ENCODE measurements at regions not wholly inside any gene's neighbourhood (a gene's known extent, or its start where the extent isn't known, plus 50 kb on each side); places are given as distances from the start of the nearest gene placed in this dataset.

DNA sequence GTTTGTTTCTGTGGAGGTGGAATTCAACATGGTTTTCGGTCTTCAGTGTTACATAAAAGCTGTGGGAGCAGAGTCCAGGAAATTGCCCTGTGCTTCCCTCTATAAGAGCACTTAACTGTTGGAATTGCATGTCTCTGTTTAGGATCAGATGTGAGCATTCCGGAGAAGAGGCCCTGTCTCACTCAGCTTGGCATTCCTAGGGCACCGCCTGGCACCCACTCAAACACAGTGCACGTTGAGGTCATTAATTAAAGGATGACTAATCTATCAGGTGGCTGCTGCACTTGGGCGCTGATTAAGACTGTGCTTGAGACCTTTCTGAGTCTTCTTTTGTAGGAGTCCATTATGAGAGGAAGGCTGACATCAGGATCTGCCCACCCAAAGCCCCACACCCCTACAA is 82.8 kb upstream of the VIPR2 start:
- CTCF ChIA-PET: no interaction called here
- POLR2A ChIA-PET: no interaction called here
- no peak for DNase-seq (ENCODE audit: extremely low spot score)
- TF ChIP-seq TARDBP (IDR thresholded peaks at IDR 0.05) (no peak), SUZ12 (IDR thresholded peaks at IDR 0.05) (no peak), NFRKB (IDR thresholded peaks at IDR 0.05) (no peak), BHLHE40 (IDR thresholded peaks at IDR 0.05; ENCODE audit: borderline replicate concordance) (no peak), ELF4 (IDR thresholded peaks at IDR 0.05) (no peak), FOXA1 (IDR thresholded peaks at IDR 0.05) (no peak), L3MBTL2 (conservative IDR thresholded peaks at IDR 0.05) (no peak), ZNF384 (IDR thresholded peaks at IDR 0.05) (no peak), FOXK2 (IDR thresholded peaks at IDR 0.05) (no peak), FOXM1 (IDR thresholded peaks at IDR 0.05; ENCODE audit: borderline replicate concordance) (no peak), ARNT (IDR thresholded peaks at IDR 0.05) (no peak)
- TF ChIP-seq, protein P1, sequence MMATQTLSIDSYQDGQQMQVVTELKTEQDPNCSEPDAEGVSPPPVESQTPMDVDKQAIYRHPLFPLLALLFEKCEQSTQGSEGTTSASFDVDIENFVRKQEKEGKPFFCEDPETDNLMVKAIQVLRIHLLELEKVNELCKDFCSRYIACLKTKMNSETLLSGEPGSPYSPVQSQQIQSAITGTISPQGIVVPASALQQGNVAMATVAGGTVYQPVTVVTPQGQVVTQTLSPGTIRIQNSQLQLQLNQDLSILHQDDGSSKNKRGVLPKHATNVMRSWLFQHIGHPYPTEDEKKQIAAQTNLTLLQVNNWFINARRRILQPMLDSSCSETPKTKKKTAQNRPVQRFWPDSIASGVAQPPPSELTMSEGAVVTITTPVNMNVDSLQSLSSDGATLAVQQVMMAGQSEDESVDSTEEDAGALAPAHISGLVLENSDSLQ (IDR thresholded peaks at IDR 0.05): no peak

DNA sequence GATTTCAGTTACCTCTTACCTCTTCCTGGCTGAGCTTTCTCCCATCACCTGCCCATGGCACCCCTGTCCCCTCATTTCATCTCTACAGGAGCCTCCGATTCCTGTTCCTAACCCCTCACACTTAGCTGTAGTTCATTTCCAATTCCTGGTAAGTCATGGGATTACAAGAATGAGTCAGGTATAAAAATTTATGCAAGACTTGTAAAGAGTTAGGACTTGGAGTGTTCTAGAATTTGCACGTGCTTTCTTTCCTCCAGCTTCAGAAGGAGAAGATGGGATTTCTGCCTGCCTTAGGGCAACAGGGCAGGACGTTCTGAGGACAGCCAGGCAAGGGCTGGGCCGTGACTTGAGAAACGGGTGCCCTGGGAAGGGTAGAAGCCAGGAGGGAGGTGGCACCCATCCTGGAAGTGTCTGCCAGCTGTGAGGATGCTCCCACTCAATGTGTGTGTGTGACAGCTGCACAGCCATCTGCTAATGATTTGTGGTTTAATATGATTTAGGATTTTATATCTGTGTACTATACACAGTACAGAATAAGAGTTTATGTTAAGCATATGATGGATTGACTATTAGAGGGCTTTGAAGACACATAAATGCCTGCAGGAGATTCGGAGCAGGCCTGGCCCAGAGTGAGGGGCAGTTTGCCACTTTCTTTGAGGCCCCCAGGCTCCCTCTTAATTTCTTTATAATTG is 81.5 kb upstream of the VIPR2 start:
- ChIA-PET CTCF (no interaction called here), POLR2A (no interaction called here)
- no peak for DNase-seq (ENCODE audit: extremely low spot score)
- TF ChIP-seq CTBP1 (IDR thresholded peaks at IDR 0.05; ENCODE audit: borderline replicate concordance): no peak
- no peak for TF ChIP-seq BHLHE40 (IDR thresholded peaks at IDR 0.05; ENCODE audit: borderline replicate concordance)
- TF ChIP-seq SP1 (IDR thresholded peaks at IDR 0.05): no peak
- TF ChIP-seq, protein P1 (IDR thresholded peaks at IDR 0.05): no peak
- no peak for TF ChIP-seq TARDBP (IDR thresholded peaks at IDR 0.05)
- no peak for TF ChIP-seq SUZ12 (IDR thresholded peaks at IDR 0.05)
- TF ChIP-seq LEF1 (IDR thresholded peaks at IDR 0.05; ENCODE audit: borderline replicate concordance): no peak
- TF ChIP-seq FOXM1 (IDR thresholded peaks at IDR 0.05; ENCODE audit: borderline replicate concordance): no peak
- TF ChIP-seq L3MBTL2 (conservative IDR thresholded peaks at IDR 0.05): no peak

DNA sequence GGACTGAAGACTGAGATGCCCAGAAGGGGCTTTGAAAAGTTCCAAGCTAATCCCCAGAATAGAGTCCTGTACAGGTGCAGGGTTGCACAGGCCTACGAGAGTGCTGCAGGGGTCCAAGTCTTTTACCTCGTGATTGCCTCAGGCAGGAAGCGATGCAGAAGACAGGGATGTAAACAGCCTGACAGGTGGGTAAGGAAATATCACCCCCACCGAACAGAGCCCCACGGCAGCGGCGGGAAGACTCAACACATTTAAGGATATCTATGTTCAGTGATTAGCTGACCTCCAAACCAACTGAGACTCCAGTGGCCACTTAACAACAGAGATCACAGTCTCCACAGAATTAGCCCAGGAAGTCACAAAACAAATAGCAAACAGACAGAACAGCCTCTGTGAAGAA is 73.9 kb upstream of the VIPR2 start:
- POLR2A ChIA-PET: no interaction called here
- DNase-seq (ENCODE audit: extremely low spot score): no peak
- TF ChIP-seq ARNT (IDR thresholded peaks at IDR 0.05) (no peak), FOXM1 (IDR thresholded peaks at IDR 0.05; ENCODE audit: borderline replicate concordance) (no peak), BHLHE40 (IDR thresholded peaks at IDR 0.05; ENCODE audit: borderline replicate concordance) (no peak), FOXA1 (IDR thresholded peaks at IDR 0.05) (no peak), FOXK2 (IDR thresholded peaks at IDR 0.05) (no peak), HDGF (IDR thresholded peaks at IDR 0.05; ENCODE audit: borderline replicate concordance) (no peak), ELF4 (IDR thresholded peaks at IDR 0.05) (no peak), ZNF384 (IDR thresholded peaks at IDR 0.05) (no peak), LEF1 (IDR thresholded peaks at IDR 0.05; ENCODE audit: borderline replicate concordance) (no peak), L3MBTL2 (conservative IDR thresholded peaks at IDR 0.05) (no peak), NFRKB (IDR thresholded peaks at IDR 0.05) (no peak)
- TF ChIP-seq, protein P1 (IDR thresholded peaks at IDR 0.05): no peak
- CTCF ChIA-PET: no interaction called here

DNA sequence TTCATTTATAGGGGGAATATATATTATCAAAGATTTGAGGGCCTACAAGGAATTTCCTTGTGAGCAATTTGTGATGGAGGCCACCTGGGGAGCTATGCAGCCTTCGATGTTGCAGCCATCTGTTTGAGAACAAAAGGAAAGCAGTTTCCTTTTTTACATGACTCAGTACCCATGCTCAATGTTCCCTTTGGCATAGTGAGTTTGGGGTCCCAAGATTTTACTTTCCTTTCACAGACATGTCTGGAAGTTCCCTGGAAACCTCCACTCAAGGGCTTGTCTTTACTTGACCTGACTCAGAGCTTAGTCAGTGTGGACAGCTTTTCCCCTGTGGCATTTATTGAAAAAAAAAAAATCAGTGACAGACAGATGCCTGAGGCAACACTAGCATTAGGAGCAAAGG is 73.5 kb upstream of the VIPR2 start:
- ChIA-PET POLR2A (no interaction called here), CTCF (no interaction called here)
- DNase-seq (ENCODE audit: extremely low spot score): no peak
- no peak for TF ChIP-seq SP1 (IDR thresholded peaks at IDR 0.05)

DNA sequence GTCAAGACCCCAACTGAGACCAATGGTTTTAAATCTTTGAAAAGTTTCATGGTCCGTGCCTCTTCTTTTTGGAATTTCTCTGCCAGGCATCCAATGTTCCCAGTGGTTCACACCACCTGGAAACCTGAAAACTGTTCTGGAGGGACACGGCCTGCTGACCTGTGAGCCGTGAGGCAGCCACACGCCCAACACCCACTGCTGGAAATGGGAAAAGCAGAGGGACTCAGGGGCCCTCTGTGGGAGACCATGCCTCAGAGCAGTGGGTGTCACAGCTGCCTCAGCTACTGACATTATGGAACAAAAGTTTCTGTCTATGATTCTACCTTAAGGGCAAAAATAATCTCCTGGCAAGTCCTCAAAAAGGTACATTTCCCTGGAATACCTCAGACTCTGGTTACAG is 70.4 kb upstream of the VIPR2 start:
- CTCF ChIA-PET: no interaction called here
- POLR2A ChIA-PET: no interaction called here
- TF ChIP-seq HDGF (IDR thresholded peaks at IDR 0.05; ENCODE audit: borderline replicate concordance): no peak
- TF ChIP-seq NFRKB (IDR thresholded peaks at IDR 0.05): no peak
- TF ChIP-seq FOXA1 (IDR thresholded peaks at IDR 0.05): no peak
- no peak for TF ChIP-seq ARNT (IDR thresholded peaks at IDR 0.05)
- DNase-seq (ENCODE audit: extremely low spot score): no peak

DNA sequence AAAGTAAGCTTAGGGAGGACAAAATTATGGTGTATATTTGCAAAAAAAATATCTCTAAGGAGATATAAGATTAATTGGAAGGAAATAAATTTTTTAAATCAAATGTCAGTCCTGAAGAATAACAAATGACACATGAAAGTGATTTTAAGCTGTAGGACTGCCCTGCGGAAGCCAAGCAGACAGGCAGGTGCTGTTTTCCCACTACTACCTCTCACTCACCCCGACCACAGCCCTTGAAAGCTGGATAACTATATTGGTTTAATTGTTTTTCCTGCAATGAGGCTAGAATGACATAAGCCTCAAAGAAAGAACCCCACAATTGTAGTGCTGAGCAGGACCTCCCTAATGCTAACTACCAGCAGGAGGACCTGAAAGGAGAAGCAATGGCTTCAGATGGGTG is 68.6 kb upstream of the VIPR2 start:
- TF ChIP-seq ZNF384 (IDR thresholded peaks at IDR 0.05) (no peak), TARDBP (IDR thresholded peaks at IDR 0.05) (no peak), ELF4 (IDR thresholded peaks at IDR 0.05) (no peak), LEF1 (IDR thresholded peaks at IDR 0.05; ENCODE audit: borderline replicate concordance) (no peak), SUZ12 (IDR thresholded peaks at IDR 0.05) (no peak), L3MBTL2 (conservative IDR thresholded peaks at IDR 0.05) (no peak), NFRKB (IDR thresholded peaks at IDR 0.05) (no peak), ARNT (IDR thresholded peaks at IDR 0.05) (no peak), FOXM1 (IDR thresholded peaks at IDR 0.05; ENCODE audit: borderline replicate concordance) (no peak), CTBP1 (IDR thresholded peaks at IDR 0.05; ENCODE audit: borderline replicate concordance) (no peak), FOXA1 (IDR thresholded peaks at IDR 0.05) (no peak), HDGF (IDR thresholded peaks at IDR 0.05; ENCODE audit: borderline replicate concordance) (no peak), SP1 (IDR thresholded peaks at IDR 0.05) (no peak), BHLHE40 (IDR thresholded peaks at IDR 0.05; ENCODE audit: borderline replicate concordance) (no peak), FOXK2 (IDR thresholded peaks at IDR 0.05) (no peak)
- TF ChIP-seq, protein P1 (IDR thresholded peaks at IDR 0.05): no peak
- no peak for DNase-seq (ENCODE audit: extremely low spot score)
- CTCF ChIA-PET: interaction anchor here (0.7 kb wide), 1 partner anchor 36 kb away, joined by 3 read pairs; no protein-coding TSS in a partner anchor
- POLR2A ChIA-PET: no interaction called here

Measured in HEK293T (cell line).